ENCODE measurements at regions not wholly inside any gene's neighbourhood (a gene's known extent, or its start where the extent isn't known, plus 50 kb on each side); places are given as distances from the start of the nearest gene placed in this dataset.

DNA sequence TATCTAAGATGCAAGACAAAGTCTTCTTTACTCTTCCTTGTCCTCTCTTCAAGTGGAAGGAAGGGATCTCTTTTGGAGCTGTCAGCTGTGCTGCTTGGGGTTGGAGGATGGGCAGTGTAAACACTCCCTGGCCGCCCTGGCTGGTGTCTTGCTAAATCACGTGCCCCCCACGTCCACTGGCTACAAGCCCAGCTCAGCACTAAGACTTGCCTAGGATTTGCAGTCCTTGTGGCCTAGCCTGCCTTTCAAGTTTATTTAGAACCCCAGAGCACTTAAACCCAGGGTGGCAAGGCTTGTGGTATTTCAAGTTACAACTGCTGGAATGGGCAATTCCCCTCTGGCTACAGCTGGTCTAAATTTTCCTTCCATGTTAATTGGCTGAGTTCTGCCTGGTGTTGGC is 272.4 kb upstream of the MYO3A start:
- Histone ChIP-seq H3K36me3 (replicated peaks; ENCODE audit: control insufficient read depth, insufficient read depth, low read length) (no peaks in the 10 kb centered on the region), H3K27me3 (ENCODE audit: control insufficient read depth, insufficient read depth, low read length) (no peaks in the 10 kb centered on the region), H3K4me3 (ENCODE audit: insufficient read depth, low read depth, low read length) (no peak overlapping the region)
- no peak for DNase-seq

DNA sequence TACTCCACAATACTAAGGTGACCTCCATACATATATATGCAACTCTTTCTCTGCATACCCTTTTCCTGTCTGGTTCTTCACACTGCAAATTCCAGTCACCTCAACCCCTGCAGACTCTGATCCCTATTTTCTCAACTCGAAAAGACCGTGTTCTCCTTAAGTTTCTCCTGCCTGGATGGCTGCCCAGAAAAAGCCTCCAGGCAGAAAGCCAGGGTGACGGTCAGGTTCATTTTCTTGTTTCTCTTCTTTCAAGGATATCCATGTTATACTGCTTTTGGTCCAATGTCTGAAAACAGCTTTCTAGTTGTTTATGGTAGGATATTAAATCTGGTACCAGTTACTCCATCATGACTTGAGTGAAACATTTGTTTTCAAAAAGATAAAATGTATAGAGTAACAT is 267.8 kb upstream of the MYO3A start:
- no peaks in the 10 kb centered on the region for H3K27me3 ChIP-seq (ENCODE audit: control insufficient read depth, insufficient read depth, low read length)
- no peaks in the 10 kb centered on the region for H3K36me3 ChIP-seq (replicated peaks; ENCODE audit: control insufficient read depth, insufficient read depth, low read length)
- H3K4me3 ChIP-seq (ENCODE audit: insufficient read depth, low read depth, low read length), result no peak overlapping the region
- no peak for DNase-seq

GRCh38 chr10:25675204-25675603 is 258.8 kb upstream of the MYO3A start:
- H3K36me3 ChIP-seq (replicated peaks; ENCODE audit: control insufficient read depth, insufficient read depth, low read length), result no peaks in the 10 kb centered on the region
- H3K4me3 ChIP-seq (ENCODE audit: insufficient read depth, low read depth, low read length), result no peak overlapping the region
- DNase-seq, result no peak
- H3K27me3 ChIP-seq (ENCODE audit: control insufficient read depth, insufficient read depth, low read length), result no peaks in the 10 kb centered on the region

GRCh38 chr10:25675615-25676014 is 258.4 kb upstream of the MYO3A start:
- Histone ChIP-seq H3K4me3 (ENCODE audit: insufficient read depth, low read depth, low read length) (no peak overlapping the region), H3K36me3 (replicated peaks; ENCODE audit: control insufficient read depth, insufficient read depth, low read length) (no peaks in the 10 kb centered on the region), H3K27me3 (ENCODE audit: control insufficient read depth, insufficient read depth, low read length) (no peaks in the 10 kb centered on the region)
- DNase-seq, result no peak

DNA sequence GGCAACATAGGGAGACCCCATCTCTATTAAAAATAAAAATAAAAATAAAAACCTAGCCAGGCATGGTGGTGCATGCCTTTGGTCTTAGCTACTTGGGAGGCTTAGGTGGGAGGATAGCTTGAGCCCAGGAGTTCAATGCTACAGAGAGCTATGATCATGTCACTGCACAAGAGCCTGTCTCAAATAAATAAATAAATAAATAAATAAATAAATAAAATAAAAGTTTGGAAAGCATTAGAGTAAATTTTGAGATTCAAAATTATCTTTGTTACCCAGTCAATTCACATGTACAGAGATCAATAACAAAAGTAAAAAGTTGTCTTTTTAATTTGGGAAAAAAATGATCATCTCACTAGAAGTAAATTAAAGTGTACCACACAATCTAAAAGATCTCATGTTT is 255.8 kb upstream of the MYO3A start:
- Histone ChIP-seq H3K27me3 (ENCODE audit: control insufficient read depth, insufficient read depth, low read length) (no peaks in the 10 kb centered on the region), H3K36me3 (replicated peaks; ENCODE audit: control insufficient read depth, insufficient read depth, low read length) (no peaks in the 10 kb centered on the region), H3K4me3 (ENCODE audit: insufficient read depth, low read depth, low read length) (no peak overlapping the region)
- DNase-seq, result no peak

- no peak overlapping the region for H3K4me3 ChIP-seq (ENCODE audit: insufficient read depth, low read depth, low read length)
- DNase-seq, result no peak
- H3K27me3 ChIP-seq (ENCODE audit: control insufficient read depth, insufficient read depth, low read length), result no peaks in the 10 kb centered on the region
- H3K36me3 ChIP-seq (replicated peaks; ENCODE audit: control insufficient read depth, insufficient read depth, low read length), result no peaks in the 10 kb centered on the region
Observed at GRCh38 chr10:25678666-25679065, 255.4 kb upstream of the MYO3A start.

DNA sequence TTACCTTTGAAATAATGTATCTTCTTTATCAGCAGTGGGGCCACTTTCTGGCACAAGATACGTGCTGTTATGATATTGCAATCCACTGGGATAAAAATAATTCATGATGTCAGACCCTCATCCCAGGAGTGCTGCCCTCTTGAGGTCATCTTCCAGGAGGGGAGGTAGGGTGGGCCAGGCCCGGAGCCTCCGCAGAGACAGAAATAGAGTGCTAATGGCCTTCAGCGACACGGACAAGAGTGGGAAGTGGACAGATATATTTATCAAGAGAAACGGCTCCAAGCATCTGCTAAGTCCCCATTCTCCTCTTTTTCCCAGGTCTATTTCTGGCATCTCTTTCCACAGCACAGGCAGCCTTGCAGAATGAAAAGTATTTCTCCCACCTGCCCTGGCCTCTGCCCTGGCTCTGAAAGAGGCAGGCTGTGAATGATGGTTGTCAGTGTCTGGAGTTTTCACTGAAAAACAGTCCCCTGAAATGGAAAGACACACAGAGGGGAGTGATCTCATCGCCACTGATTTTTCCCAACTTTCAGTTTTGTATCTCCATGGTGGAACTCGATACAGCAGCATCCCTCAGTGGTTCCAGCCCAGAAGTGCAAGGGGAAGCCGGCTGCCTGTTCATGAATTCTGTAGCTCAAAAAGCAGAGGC is 251.7 kb upstream of the MYO3A start:
- DNase-seq, result no peak
- H3K27me3 ChIP-seq (ENCODE audit: control insufficient read depth, insufficient read depth, low read length), result no peaks in the 10 kb centered on the region
- H3K4me3 ChIP-seq (ENCODE audit: insufficient read depth, low read depth, low read length), result no peak overlapping the region
- H3K36me3 ChIP-seq (replicated peaks; ENCODE audit: control insufficient read depth, insufficient read depth, low read length), result no peaks in the 10 kb centered on the region

GRCh38 chr10:25683344-25683743 is 250.7 kb upstream of the MYO3A start:
- Histone ChIP-seq H3K36me3 (replicated peaks; ENCODE audit: control insufficient read depth, insufficient read depth, low read length) (no peaks in the 10 kb centered on the region), H3K4me3 (ENCODE audit: insufficient read depth, low read depth, low read length) (no peak overlapping the region), H3K27me3 (ENCODE audit: control insufficient read depth, insufficient read depth, low read length) (no peaks in the 10 kb centered on the region)
- no peak for DNase-seq

DNA sequence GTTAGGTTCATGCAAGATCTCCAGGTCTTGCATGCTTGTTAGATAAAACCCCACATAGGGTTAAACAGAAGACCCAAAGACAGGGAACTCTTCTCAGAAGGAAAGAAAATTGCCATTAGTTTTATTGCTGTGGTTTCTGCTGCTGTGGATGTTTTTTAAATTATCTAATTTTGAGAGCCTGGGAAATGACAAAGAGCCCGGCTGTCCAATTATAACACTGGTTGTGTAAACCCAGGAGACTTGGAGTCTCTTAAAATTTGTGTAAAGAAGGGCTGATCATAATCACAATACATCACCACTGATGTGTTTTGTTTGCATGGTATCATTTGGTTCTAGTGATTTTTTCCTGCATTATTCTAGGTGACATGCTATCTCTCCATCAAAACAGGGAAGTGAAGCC is 246.5 kb upstream of the MYO3A start:
- H3K27me3 ChIP-seq (ENCODE audit: control insufficient read depth, insufficient read depth, low read length), result no peaks in the 10 kb centered on the region
- DNase-seq, result no peak
- H3K4me3 ChIP-seq (ENCODE audit: insufficient read depth, low read depth, low read length), result no peak overlapping the region
- no peaks in the 10 kb centered on the region for H3K36me3 ChIP-seq (replicated peaks; ENCODE audit: control insufficient read depth, insufficient read depth, low read length)

DNA sequence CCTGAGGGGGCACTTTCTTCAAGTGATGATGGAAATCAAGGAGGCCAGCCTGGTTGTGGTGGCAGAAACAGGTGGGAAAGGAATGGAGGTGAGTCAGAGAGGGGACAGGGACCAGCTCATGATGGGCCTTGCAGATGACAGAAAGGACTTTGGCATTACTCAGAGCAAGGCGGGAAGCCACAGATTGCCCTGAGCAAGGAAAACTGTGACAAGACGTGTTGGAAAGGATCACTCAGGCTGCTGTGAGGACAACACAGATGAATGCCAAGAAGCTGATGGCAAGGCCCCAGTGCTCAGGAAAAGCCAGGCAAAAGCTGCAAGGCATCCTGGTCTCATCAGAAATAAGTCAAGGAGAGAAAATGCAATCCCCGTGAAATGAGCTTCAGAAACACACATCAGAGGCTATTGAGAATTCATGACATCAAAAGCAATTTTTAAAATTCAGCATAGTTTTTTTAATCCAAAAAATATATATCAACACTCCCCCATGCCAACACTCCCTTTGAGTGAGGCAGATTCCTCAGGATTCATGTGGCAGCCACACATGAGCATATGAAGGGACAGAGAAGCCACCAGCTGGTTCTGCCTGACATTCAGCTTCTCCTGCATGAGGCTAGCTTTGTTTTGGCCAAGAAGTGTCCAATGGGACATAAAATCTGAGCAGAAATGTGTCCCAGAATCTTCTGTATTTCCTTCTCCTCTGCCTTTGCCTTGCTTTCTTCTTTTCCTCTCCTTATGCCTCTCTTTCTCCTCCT is 244.5 kb upstream of the MYO3A start:
- H3K36me3 ChIP-seq (replicated peaks; ENCODE audit: control insufficient read depth, insufficient read depth, low read length), result no peaks in the 10 kb centered on the region
- H3K4me3 ChIP-seq (ENCODE audit: insufficient read depth, low read depth, low read length), result no peak overlapping the region
- DNase-seq, result no peak
- H3K27me3 ChIP-seq (ENCODE audit: control insufficient read depth, insufficient read depth, low read length), result no peaks in the 10 kb centered on the region

DNA sequence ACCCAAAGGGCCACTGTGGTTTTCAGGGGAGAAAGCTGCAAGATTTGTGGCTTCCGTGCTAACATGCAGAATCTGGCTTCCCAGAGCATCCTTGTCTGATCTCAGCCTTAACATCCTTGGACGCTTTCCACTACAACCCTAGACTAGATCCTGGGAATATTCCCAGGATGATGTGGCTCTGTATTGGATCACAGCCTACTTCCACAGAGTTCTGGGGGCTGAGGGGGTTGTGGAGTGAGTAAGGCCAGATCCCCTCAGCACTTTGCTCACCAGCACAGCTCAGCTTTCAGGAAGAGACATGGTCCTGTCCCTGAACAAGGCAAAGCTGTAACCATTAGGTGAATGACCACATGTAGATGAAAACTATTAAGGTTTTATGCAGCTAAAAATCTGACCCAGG is 241.3 kb upstream of the MYO3A start:
- no peak for DNase-seq
- H3K36me3 ChIP-seq (replicated peaks; ENCODE audit: control insufficient read depth, insufficient read depth, low read length), result no peaks in the 10 kb centered on the region

DNA sequence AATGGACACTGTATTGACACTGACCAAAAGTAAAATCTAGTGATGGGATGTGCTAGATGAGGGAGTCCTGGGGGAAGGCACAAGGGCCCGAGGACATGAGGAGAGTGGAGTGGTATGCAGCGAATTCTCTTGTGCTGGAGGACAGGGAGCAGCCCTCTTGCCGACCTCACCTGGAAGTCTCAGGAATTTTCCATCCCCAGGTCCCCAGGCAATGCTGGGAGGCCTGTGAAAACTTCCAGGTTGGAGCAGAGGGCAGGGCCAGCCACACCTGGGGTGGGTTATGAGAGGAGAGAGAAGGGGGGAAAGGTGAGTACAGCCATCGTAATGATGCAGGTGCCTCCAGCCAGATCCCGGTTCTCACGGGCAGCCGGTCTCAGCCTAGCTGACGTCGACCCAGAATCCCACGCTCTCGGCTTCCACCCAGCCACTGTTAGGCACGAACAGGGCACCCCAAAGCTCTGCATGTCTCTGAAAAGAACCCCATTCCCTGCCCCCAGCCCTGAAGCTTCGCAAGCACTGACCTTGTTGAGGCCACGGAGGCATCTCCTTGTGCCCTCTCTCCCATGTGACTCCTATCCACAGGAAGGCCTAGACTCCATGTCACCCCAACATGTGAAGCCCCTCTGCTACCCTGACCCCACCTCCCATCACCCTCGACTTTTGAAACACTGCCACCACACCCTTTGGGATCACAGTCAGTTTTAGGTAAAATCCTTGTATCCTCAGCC is 239.7 kb upstream of the MYO3A start:
- Histone ChIP-seq H3K4me3 (ENCODE audit: insufficient read depth, low read depth, low read length) (no peak overlapping the region), H3K27me3 (ENCODE audit: control insufficient read depth, insufficient read depth, low read length) (no peaks in the 10 kb centered on the region), H3K36me3 (replicated peaks; ENCODE audit: control insufficient read depth, insufficient read depth, low read length) (no peaks in the 10 kb centered on the region)
- DNase-seq, result no peak

More for the DNA sequence above, 241.3 kb upstream of the MYO3A start:
- Histone ChIP-seq H3K27me3 (ENCODE audit: control insufficient read depth, insufficient read depth, low read length) (no peaks in the 10 kb centered on the region), H3K4me3 (ENCODE audit: insufficient read depth, low read depth, low read length) (no peak overlapping the region)

GRCh38 chr10:25694971-25695370 is 239.1 kb upstream of the MYO3A start:
- no peaks in the 10 kb centered on the region for H3K36me3 ChIP-seq (replicated peaks; ENCODE audit: control insufficient read depth, insufficient read depth, low read length)
- H3K4me3 ChIP-seq (ENCODE audit: insufficient read depth, low read depth, low read length), result no peak overlapping the region
- DNase-seq, result no peak
- no peaks in the 10 kb centered on the region for H3K27me3 ChIP-seq (ENCODE audit: control insufficient read depth, insufficient read depth, low read length)

- Histone ChIP-seq H3K27me3 (ENCODE audit: control insufficient read depth, insufficient read depth, low read length) (no peaks in the 10 kb centered on the region), H3K36me3 (replicated peaks; ENCODE audit: control insufficient read depth, insufficient read depth, low read length) (no peaks in the 10 kb centered on the region), H3K4me3 (ENCODE audit: insufficient read depth, low read depth, low read length) (no peak overlapping the region)
- no peak for DNase-seq
Observed at GRCh38 chr10:25695586-25695985, 238.4 kb upstream of the MYO3A start.
